ENCODE measurements at regions not wholly inside any gene's neighbourhood (a gene's known extent, or its start where the extent isn't known, plus 50 kb on each side); places are given as distances from the start of the nearest gene placed in this dataset.

DNA sequence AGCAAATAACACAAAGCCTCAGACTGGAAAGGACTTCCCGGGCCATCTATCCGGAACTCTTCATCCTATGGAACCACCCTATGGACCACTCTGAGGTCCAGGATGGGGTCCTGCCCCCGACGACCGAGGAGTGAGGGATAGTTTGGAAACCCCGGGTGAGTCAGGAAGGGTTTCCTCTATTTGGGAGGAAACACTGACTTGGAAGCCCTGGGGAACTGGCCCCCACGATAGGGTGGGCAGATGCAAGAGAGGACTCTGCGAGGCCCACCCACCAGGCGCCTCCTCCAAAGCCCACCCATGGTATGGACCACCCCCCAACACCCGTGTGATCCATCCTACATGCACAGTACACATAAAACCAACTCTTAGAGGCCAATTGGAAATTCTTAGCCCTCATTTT, 69.4 kb downstream of the CPN2 start:
- no peak for DNase-seq

DNA sequence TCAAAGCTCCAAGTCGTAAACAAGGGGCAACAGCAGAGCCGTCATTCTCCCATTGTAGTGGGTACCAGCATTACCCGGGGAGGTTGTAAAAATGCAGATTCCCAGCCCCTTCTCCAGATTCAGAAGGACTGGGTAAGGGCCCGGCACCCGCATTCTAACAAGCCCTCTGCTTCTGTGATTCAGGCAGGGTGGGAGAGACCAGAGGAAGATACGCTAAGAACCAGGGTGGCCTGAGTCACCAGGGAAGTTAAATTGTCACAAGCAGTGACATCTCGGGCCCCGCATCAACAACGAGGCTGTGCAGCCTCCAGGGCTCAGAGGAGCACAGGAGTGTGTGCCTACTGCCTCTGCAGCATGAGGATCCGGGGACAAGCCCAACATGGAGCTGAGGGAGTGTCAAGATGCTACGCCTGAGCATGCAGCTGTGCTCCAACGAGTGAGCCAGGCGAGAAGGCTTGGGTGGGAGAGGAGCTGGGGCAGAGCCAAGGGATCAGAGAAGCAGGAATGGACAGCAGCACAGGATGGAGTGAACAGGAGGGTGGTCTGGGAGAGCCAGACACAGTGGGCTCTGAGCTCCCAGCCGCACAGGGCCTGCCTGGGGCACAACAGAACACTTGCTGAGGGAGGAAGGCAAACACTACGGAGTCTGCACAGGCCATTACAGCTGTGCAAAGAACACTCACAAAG, 68.5 kb downstream of the CPN2 start:
- DNase-seq: no peak

DNA sequence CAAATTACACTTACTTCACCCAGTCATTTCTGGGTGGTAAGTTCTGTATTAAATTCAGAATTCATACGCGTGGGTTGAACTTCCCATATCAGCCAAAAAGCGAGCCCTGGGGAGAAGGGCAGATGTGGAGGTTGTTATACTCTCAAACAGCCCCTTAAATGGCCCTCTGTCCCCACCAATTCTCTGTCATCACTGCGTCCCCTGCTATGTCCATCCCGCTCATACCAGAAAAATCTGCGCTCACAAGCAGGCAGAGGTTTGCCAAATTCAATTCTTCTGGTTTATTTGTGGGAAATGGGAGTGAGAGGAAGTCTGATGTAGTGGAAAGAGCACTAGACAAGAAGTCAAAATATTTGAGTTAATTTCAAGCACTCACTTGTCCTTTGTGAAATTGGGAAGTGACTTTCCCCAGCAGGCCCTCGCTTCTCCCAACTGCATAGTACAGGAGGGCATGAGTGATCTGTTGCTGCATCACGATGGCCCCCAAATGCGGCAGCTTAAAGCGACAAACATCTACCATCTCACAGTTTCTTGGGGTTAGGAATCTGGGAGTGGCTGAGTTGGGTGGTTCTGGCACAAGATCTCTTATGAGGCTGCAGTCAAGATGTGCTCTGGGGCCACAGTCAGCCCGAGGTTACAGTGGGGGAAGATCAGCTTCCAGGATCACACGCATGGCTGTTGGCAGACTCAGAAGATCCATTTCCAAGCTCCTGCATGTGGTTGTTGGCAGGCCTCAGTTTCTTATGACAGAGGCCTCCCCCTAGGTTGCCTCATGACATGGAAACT, 67.7 kb downstream of the CPN2 start:
- no peak for DNase-seq

DNA sequence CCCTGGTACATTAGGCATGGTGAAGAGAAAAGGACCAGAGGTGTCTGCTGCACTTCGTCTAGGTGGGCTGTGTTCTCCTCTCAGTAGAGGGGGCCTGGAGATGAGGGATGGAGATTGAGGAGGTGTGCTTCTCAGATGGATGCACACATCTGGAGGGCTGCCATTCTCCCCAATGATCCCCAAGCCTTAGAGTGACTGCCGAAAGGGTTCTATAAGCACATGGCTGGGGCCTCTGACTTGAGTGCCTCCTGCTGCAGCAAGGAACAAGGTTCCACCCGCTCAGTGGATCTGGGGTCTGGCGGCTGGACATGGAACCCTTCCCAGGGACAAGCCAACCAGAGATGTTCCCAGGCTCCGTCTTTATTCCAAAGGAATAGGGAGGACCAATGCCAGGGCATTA, 66.8 kb downstream of the CPN2 start:
- no peak for DNase-seq

DNA sequence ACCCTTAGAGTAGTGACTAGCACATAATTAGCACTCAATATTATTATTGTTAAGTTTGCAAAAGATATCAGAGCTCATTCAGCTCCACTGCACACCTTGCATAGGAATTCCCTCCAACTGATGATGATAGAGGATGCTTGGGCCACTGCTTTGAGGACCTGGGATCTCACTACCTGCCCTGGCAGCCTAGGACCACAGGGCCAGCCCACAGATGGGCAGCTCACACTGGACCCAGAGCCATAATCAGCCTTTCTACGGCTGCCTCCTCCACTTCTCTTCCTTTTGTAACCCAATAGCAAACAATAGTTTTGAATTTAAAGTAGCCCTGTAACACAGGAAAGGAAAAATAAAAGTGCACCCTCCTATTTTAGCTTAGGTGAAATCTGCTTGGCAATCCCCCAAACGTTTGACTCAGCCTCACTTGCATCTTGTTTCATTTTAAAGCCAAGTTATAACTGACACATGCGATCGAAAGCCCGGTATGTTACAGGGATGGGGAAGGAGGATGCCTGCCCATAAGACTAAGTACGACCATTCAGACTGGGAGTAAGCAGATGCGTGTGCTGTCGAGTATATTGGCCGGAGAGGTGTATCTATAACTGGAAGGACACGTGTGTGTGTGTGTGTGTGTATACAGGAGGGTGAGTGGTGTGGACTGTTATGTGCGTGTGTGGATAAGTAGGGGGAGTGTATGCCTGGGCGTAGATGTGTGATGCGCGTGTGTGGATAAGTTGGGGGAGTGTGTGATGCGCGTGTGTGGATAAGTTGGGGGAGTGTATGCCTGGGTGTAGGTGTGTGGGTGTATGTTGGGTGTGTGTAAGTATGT, 65.9 kb downstream of the CPN2 start:
- DNase-seq: no peak

DNA sequence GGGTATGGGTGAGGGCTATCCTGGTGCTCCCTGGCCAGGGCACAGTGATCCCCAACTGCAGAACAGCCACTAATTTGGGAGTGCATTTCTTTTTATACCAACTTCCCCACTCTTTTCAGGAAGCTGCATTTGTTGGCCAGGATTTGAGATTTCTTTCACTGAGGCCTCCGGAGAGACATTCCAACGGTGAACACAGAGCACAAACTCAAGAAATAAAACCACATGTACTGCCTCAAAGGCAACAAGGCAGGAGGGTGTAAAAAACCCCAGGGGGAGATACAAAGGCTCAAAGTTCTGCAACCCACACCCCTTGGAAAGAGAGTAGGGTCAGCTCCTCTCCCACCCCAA, 65.3 kb downstream of the CPN2 start:
- no peak for DNase-seq

DNA sequence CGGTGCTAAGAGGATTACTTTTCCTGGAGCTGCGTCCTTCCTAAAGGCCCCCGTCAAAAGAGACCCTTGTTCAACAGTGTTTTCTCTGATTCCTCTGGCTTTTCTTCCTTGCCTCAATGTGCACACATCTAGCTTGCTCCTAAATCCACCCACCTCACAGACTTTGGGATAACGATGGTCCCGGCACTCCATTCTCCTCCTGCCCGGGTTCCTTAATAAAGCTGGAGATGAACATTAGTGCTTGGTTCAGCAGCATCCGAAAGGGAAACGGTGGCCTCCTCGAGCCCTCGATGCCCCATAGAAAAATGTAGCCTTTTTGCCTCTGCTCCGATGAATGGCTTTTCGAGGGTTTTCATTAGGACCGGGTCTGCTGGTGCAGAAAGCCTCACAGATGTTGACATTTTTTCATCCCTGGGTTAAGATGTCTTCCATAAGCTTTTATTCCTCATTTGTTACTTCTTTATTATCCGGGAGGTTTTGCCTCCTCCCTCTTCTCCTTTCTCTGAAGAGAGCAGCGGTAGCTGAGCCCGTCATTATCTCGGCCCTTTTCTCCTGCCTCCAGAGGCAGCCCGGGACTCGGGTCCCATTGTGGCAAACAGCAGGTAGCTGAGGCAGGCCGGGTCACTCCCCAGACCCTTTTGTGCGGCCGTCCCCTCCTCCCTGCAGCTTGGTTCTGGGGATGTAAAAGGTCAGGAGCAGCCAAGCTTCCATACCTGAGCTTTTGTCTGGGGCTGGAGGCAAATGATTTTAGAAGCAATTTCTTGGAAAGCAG, 64.6 kb downstream of the CPN2 start:
- DNase-seq: no peak

DNA sequence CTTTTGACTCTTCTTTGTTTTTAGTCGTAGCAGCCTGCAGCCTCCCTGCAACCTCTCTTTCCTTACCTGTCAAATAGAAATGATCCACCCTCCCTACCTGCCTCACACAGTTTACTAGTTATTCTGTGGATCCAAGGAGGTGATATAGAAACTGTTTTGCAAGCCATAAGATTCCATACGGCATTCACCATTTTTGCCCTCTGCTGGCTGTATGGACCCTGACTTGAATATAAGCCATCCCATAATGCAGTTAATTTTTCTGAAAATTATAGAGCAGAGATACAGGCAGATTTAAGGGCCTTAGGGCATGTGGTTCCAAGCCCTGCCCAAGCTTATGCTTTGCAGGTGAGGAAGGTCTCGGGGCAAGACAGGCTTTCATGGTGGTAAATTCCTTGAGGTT, 63.8 kb downstream of the CPN2 start:
- DNase-seq: no peak

DNA sequence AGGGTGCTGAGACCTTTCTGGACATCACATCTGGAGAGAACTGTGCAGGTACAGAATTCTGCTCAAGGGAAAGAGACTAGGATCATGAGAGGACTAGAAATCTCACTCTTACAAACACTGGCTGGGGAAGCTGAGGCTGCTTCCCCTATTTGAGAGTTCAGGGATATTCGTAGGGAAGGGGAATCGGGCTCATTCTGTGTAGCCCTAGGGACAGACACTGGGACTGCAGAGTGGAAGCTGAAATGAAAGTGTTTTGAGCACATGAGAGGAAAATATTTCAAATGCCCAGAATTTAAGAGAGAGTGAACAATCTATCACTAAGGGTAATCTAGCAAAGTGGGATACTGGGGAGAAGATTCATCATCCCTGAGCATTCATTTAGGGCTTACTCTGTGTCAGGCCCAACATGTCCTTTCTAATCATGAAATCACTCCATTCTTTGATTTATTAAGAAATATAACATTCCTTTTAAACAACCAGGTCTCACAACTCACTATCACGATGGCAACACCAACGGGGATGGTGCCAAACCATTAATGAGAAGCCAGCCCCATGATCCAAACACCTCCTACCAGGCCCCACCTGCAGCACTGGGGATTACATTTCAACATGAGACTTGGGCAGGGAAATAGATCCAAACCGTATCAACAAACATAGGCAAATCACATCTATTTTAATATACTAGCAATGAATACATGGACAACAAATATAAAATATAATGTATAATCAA, 63.0 kb downstream of the CPN2 start:
- no peak for DNase-seq
